ENCODE measurements at regions not wholly inside any gene's neighbourhood (a gene's known extent, or its start where the extent isn't known, plus 50 kb on each side); places are given as distances from the start of the nearest gene placed in this dataset.
A peak's percentile ranks its signal among the peaks of the same experiment; 100 is the strongest.

DNA sequence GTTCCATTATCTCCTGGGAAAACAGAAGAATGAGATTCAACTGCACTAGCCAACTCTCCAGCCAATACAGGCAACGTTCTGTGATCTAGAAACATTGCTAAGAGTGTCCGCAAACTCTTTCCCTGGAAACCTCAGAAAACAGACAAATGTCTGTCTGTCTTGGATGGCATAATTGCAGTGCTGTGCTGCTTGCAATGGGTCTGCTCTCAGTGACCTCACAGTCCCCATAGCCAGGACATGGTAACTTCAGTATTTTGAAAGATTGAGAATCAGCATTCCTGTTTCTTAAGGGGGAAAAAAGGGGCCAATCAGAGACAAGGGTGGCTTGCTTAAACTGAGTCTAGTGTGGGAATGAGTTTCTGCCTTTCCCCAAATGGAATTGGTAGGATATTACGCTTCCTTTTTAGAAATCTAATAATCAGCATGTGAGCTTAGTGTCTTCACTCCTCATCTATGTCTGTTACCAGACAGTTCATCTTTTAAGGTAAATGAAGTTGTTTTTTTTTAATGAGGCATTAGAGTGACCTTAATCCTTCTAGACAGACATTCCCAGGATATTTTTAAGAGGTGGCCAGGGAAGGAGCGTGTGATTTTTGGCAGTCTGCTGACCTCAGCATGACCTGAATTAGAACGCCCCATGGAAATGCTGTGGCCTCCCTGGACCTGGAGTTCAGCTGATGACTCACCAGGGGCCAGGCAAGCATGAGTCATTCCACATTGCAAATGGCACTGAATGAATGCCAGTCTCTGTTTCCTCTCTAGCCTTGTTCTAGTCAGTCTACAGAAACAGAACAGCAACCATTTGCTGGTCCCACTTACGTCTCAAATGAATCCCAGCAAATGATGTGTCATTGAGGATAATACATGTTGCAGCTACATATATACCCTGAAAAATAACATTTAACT, 210.2 kb upstream of the ACTBL2 start:
- CTCF ChIA-PET = interaction anchor here (0.7 kb wide), 1 partner anchor 223 kb away, joined by 3 read pairs; no protein-coding TSS in a partner anchor

DNA sequence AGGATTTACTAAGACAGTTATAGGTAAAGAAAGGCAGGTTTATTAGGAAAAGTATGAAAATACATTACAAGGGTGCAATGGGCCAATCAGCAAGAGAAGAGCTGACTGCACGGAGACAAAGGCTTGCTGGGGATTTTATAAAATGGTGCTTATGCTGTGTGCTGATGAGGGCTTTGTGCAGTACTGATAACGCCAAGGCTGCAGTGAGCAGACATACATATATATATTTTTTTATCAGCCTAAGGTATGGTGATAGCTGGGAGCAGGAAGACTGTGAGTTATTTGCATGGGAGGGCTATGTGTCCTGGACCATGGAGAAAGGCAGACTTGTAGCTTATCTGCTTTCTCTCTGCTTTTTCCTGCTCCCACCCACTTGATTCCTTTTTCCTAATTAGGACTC, 208.1 kb upstream of the ACTBL2 start:
- DNase-seq (ENCODE audit: extremely low spot score) = no peak
- ChIA-PET POLR2A (no interaction called here), CTCF (no interaction called here)
- no peak for TF ChIP-seq NFRKB (IDR thresholded peaks at IDR 0.05)
- no peak for TF ChIP-seq TARDBP (IDR thresholded peaks at IDR 0.05)
- no peak for TF ChIP-seq SP1 (IDR thresholded peaks at IDR 0.05)
- TF ChIP-seq, protein P1, sequence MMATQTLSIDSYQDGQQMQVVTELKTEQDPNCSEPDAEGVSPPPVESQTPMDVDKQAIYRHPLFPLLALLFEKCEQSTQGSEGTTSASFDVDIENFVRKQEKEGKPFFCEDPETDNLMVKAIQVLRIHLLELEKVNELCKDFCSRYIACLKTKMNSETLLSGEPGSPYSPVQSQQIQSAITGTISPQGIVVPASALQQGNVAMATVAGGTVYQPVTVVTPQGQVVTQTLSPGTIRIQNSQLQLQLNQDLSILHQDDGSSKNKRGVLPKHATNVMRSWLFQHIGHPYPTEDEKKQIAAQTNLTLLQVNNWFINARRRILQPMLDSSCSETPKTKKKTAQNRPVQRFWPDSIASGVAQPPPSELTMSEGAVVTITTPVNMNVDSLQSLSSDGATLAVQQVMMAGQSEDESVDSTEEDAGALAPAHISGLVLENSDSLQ (IDR thresholded peaks at IDR 0.05) = no peak

More for the DNA sequence above, 210.2 kb upstream of the ACTBL2 start:
- TF ChIP-seq HDGF (IDR thresholded peaks at IDR 0.05; ENCODE audit: borderline replicate concordance) = no peak
- TF ChIP-seq ELF4 (IDR thresholded peaks at IDR 0.05) = no peak
- no peak for TF ChIP-seq SUZ12 (IDR thresholded peaks at IDR 0.05)
- TF ChIP-seq NFRKB (IDR thresholded peaks at IDR 0.05) = no peak
- no peak for TF ChIP-seq TARDBP (IDR thresholded peaks at IDR 0.05)
- TF ChIP-seq FOXA1 (IDR thresholded peaks at IDR 0.05) = no peak
- no peak for TF ChIP-seq ZNF384 (IDR thresholded peaks at IDR 0.05)
- no peak for TF ChIP-seq ARNT (IDR thresholded peaks at IDR 0.05)
- no peak for TF ChIP-seq CTBP1 (IDR thresholded peaks at IDR 0.05; ENCODE audit: borderline replicate concordance)
- TF ChIP-seq, protein P1 (IDR thresholded peaks at IDR 0.05) = no peak
- TF ChIP-seq FOXK2 (IDR thresholded peaks at IDR 0.05) = no peak
- no peak for TF ChIP-seq SP1 (IDR thresholded peaks at IDR 0.05)
- no peak for TF ChIP-seq BHLHE40 (IDR thresholded peaks at IDR 0.05; ENCODE audit: borderline replicate concordance)
- no peak for TF ChIP-seq LEF1 (IDR thresholded peaks at IDR 0.05; ENCODE audit: borderline replicate concordance)
- TF ChIP-seq L3MBTL2 (conservative IDR thresholded peaks at IDR 0.05) = no peak
- no peak for TF ChIP-seq FOXM1 (IDR thresholded peaks at IDR 0.05; ENCODE audit: borderline replicate concordance)
- POLR2A ChIA-PET = no interaction called here
- DNase-seq (ENCODE audit: extremely low spot score) = peak; percentile 34

DNA sequence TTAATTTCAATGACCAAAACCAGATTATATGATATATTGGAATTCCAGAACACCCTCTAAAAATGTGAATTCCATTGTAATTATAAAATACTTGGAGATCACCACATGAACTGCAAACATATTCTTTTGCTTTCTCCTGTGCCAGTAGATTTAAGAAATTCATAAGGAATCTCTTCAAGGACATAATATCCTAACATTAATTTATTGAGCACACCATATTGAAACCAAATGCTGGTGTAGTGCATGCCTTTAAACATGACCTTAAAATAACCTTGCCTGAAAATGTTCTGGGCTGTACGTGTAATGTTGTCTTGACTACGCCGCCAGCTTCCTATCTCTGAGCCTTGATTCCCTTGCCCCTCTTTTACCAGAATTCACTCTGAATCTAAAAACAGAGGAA, 205.0 kb upstream of the ACTBL2 start:
- DNase-seq (ENCODE audit: extremely low spot score) = no peak
- ChIA-PET POLR2A (no interaction called here), CTCF (no interaction called here)
- TF ChIP-seq LEF1 (IDR thresholded peaks at IDR 0.05; ENCODE audit: borderline replicate concordance) (no peak), ARNT (IDR thresholded peaks at IDR 0.05) (no peak), ELF4 (IDR thresholded peaks at IDR 0.05) (no peak), TARDBP (IDR thresholded peaks at IDR 0.05) (no peak)
- TF ChIP-seq, protein P1 (IDR thresholded peaks at IDR 0.05) = no peak

DNA sequence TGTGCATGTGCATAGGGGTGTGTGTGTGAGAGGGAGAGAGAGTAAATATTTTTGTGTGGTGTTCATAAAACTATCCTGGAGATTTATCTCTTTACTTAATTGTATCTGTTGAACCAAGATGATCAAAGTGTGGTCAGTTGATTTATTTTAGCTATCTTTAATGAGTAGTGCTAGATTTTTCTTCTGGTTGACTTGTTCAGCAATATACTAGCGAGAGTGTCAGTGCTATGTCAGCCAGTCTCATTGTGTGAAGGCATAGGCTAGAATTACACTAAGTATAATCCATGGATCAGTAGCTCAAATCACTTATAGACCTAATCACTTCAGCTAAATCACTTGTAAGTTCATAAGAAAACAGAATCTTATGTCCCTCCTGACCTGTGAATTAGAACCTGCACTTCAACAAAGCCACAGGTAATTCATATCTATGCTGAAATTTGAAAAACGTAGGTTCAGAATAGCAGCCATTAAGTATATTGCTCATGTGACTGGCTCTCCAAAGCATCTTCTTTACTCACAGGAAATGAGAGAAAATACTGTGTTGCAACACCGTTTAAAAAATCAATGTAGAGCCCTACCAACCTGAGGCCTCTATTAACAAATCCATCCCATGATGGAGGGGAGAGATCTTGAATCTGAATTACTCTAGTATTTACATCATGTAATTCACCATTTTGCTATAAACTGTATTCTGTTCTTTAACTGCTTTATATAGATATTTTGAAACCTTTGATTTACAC, 203.1 kb upstream of the ACTBL2 start:
- DNase-seq (ENCODE audit: extremely low spot score) = no peak
- TF ChIP-seq TARDBP (IDR thresholded peaks at IDR 0.05) (no peak), BHLHE40 (IDR thresholded peaks at IDR 0.05; ENCODE audit: borderline replicate concordance) (no peak), HDGF (IDR thresholded peaks at IDR 0.05; ENCODE audit: borderline replicate concordance) (no peak), ARNT (IDR thresholded peaks at IDR 0.05) (no peak)
- CTCF ChIA-PET = no interaction called here
- POLR2A ChIA-PET = no interaction called here

DNA sequence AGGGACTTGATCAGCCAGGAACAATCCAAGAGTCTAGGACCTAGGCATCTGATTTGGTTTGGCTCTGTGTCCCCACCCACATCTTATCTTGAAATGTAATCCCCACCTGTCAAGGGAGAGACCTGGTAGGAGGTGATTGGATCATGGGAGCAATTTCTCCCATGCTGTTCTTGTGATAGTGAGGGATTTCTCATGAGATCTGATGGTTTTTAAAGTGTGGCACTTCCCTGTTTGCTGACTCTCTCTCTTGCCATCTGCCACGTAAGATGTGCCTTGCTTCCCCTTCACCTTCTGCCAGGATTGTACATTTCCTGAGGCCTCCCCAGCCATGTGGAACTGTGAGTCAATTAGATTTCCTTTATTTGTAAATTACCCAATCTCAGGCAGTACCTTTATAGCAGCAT, 201.7 kb upstream of the ACTBL2 start:
- ChIA-PET CTCF (no interaction called here), POLR2A (no interaction called here)
- TF ChIP-seq SP1 (IDR thresholded peaks at IDR 0.05) (no peak), ELF4 (IDR thresholded peaks at IDR 0.05) (no peak), BHLHE40 (IDR thresholded peaks at IDR 0.05; ENCODE audit: borderline replicate concordance) (no peak), ARNT (IDR thresholded peaks at IDR 0.05) (no peak), TARDBP (IDR thresholded peaks at IDR 0.05) (no peak), ZNF384 (IDR thresholded peaks at IDR 0.05) (no peak), HDGF (IDR thresholded peaks at IDR 0.05; ENCODE audit: borderline replicate concordance) (no peak), NFRKB (IDR thresholded peaks at IDR 0.05) (no peak), LEF1 (IDR thresholded peaks at IDR 0.05; ENCODE audit: borderline replicate concordance) (no peak), FOXM1 (IDR thresholded peaks at IDR 0.05; ENCODE audit: borderline replicate concordance) (no peak), FOXA1 (IDR thresholded peaks at IDR 0.05) (no peak), CTBP1 (IDR thresholded peaks at IDR 0.05; ENCODE audit: borderline replicate concordance) (no peak), L3MBTL2 (conservative IDR thresholded peaks at IDR 0.05) (no peak), FOXK2 (IDR thresholded peaks at IDR 0.05) (no peak), SUZ12 (IDR thresholded peaks at IDR 0.05) (no peak)
- TF ChIP-seq, protein P1 (IDR thresholded peaks at IDR 0.05) = no peak
- DNase-seq (ENCODE audit: extremely low spot score) = no peak
